ENCODE measurements at regions not wholly inside any gene's neighbourhood (a gene's known extent, or its start where the extent isn't known, plus 50 kb on each side); places are given as distances from the start of the nearest gene placed in this dataset.

DNA sequence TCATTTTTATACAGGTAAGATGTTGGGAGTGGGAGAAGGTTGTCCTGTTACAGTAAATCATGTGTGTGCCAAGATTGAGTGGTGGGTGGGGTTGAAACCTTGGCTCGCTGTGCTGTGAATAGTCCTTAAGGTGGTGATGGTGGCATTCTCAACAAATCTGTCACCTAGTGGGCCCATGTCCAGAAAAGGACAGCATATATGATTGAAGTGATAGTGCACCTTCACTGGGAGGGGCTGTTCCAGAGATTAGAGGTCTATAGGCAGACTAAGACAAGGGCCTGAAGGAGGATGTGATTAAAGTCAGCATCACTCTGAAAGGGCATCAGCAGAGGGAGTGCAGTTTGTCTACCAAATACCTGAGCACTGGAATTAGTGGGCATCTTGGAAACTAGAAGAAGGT lies 374.2 kb upstream of the C2CD4B start:
- Histone ChIP-seq H3K27me3 (no peaks in the 10 kb centered on the region), H2AFZ (no peak overlapping the region), H3K4me3 (no peak overlapping the region), H3K4me2 (no peak overlapping the region), H3K9me2 (replicated peaks; ENCODE audit: insufficient read depth) (no peaks in the 10 kb centered on the region), H4K20me1 (ENCODE audit: insufficient read depth, poor library complexity, severe bottlenecking) (no peaks in the 10 kb centered on the region), H3K36me3 (replicated peaks; ENCODE audit: insufficient read depth, low read depth) (no peaks in the 10 kb centered on the region), H3K4me1 (ENCODE audit: insufficient read depth) (no peaks in the 10 kb centered on the region), H3K79me2 (peaks cover 3% of the 10 kb centered on the region), H3K27ac (no peak overlapping the region), H3K9me3 (ENCODE audit: low read depth) (no peaks in the 10 kb centered on the region)
- DNase-seq (ENCODE audit: low spot score): no peak
- WGBS (ENCODE audit: low lambda C conversion rate, missing lambda C conversion rate): 87% methylated on average over 1 of the region's 1 CpG
- TF ChIP-seq, protein P1, sequence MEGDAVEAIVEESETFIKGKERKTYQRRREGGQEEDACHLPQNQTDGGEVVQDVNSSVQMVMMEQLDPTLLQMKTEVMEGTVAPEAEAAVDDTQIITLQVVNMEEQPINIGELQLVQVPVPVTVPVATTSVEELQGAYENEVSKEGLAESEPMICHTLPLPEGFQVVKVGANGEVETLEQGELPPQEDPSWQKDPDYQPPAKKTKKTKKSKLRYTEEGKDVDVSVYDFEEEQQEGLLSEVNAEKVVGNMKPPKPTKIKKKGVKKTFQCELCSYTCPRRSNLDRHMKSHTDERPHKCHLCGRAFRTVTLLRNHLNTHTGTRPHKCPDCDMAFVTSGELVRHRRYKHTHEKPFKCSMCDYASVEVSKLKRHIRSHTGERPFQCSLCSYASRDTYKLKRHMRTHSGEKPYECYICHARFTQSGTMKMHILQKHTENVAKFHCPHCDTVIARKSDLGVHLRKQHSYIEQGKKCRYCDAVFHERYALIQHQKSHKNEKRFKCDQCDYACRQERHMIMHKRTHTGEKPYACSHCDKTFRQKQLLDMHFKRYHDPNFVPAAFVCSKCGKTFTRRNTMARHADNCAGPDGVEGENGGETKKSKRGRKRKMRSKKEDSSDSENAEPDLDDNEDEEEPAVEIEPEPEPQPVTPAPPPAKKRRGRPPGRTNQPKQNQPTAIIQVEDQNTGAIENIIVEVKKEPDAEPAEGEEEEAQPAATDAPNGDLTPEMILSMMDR (IDR thresholded peaks at IDR 0.05; ENCODE audit: poor library complexity): no peak
- TF ChIP-seq EZH2 (IDR thresholded peaks at IDR 0.05; ENCODE audit: borderline replicate concordance) (no peak), EZH2phosphoT487 (IDR thresholded peaks at IDR 0.05; ENCODE audit: low read depth, severe bottlenecking, unreplicated experiment) (no peak)

DNA sequence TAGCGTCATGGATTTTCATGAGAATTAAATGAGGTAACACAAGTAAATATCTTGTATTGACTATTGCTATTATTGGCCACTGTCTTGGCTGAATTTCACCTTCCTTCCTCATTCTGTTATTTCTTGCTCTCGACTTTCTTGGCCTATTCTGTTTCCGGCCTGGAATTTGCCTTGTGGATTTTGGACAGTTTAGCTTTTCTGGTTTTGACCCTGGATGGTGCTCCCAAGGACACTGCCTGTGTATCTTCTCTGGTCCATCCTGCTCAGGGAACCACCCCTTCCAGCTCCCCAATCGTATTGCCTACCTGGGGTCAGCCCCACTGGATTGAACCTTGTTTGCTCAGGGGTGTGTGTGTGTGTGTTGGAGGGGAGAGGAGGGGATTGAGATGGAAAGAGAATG lies 376.2 kb upstream of the C2CD4B start:
- no peaks in the 10 kb centered on the region for H3K9me3 ChIP-seq (ENCODE audit: low read depth)
- no peak overlapping the region for H3K4me2 ChIP-seq
- H2AFZ ChIP-seq: no peak overlapping the region
- DNase-seq (ENCODE audit: low spot score): no peak
- TF ChIP-seq, protein P1 (IDR thresholded peaks at IDR 0.05; ENCODE audit: poor library complexity): no peak
- TF ChIP-seq EZH2 (IDR thresholded peaks at IDR 0.05; ENCODE audit: borderline replicate concordance) (no peak), EZH2phosphoT487 (IDR thresholded peaks at IDR 0.05; ENCODE audit: low read depth, severe bottlenecking, unreplicated experiment) (no peak)
- H3K79me2 ChIP-seq: no peaks in the 10 kb centered on the region
- H3K27ac ChIP-seq: no peak overlapping the region
- H3K36me3 ChIP-seq (replicated peaks; ENCODE audit: insufficient read depth, low read depth): no peaks in the 10 kb centered on the region
- H4K20me1 ChIP-seq (ENCODE audit: insufficient read depth, poor library complexity, severe bottlenecking): no peaks in the 10 kb centered on the region
- H3K4me1 ChIP-seq (ENCODE audit: insufficient read depth): peaks cover 4% of the 10 kb centered on the region
- no peaks in the 10 kb centered on the region for H3K27me3 ChIP-seq
- H3K9me2 ChIP-seq (replicated peaks; ENCODE audit: insufficient read depth): no peaks in the 10 kb centered on the region
- no peak overlapping the region for H3K4me3 ChIP-seq
- 89% methylated on average over 4 of the region's 4 CpGs for whole genome bisulfite sequencing (ENCODE audit: low lambda C conversion rate, missing lambda C conversion rate)

DNA sequence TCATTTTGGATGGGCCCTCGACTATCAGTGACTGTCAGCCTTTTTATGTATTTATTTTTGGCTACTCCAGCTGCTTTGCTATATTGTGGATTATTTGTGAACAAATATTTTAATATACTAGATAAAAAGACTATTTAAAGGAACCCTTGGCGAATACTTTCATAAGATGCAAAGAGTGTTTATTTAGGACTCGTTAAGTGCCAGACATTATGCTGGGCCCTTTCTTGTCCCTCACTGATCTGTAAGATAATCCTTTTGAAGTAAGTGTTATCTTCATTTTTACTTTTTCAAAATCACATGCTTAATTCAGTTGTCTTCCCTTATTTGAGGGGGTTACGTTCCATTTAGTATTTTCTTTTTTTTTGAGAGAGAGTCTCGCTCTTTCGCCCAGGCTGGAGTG lies 376.8 kb upstream of the C2CD4B start:
- WGBS (ENCODE audit: low lambda C conversion rate, missing lambda C conversion rate): 84% methylated on average over 6 of the region's 6 CpGs

More for the DNA sequence above, 376.8 kb upstream of the C2CD4B start:
- no peak overlapping the region for H3K4me2 ChIP-seq
- TF ChIP-seq, protein P1 (IDR thresholded peaks at IDR 0.05; ENCODE audit: poor library complexity): no peak
- TF ChIP-seq EZH2phosphoT487 (IDR thresholded peaks at IDR 0.05; ENCODE audit: low read depth, severe bottlenecking, unreplicated experiment) (no peak), EZH2 (IDR thresholded peaks at IDR 0.05; ENCODE audit: borderline replicate concordance) (no peak)
- H2AFZ ChIP-seq: no peak overlapping the region
- peaks cover 4% of the 10 kb centered on the region for H3K4me1 ChIP-seq (ENCODE audit: insufficient read depth)
- H3K9me3 ChIP-seq (ENCODE audit: low read depth): no peaks in the 10 kb centered on the region
- no peaks in the 10 kb centered on the region for H3K27me3 ChIP-seq
- peaks cover 2% of the 10 kb centered on the region for H3K79me2 ChIP-seq
- H4K20me1 ChIP-seq (ENCODE audit: insufficient read depth, poor library complexity, severe bottlenecking): no peaks in the 10 kb centered on the region
- no peak overlapping the region for H3K27ac ChIP-seq
- H3K36me3 ChIP-seq (replicated peaks; ENCODE audit: insufficient read depth, low read depth): no peaks in the 10 kb centered on the region
- H3K4me3 ChIP-seq: no peak overlapping the region
- DNase-seq (ENCODE audit: low spot score): no peak
- no peaks in the 10 kb centered on the region for H3K9me2 ChIP-seq (replicated peaks; ENCODE audit: insufficient read depth)
